GM18858 (cell line): ENCODE measurements at regions not wholly inside any gene's neighbourhood (a gene's known extent, or its start where the extent isn't known, plus 50 kb on each side); places are given as distances from the start of the nearest gene placed in this dataset.
"Not testable (repeated sequence)": the region's sequence is repeated elsewhere in the genome, so short reads cannot be mapped to it uniquely, and the experiment has no call there.

Source experiments
- ATAC-seq: cut with Tn5 transposase; IDR thresholded peaks from one replicate; pipeline ENCODE4 v1.9.1; 2021; ENCODE audit not compliant: unreplicated experiment

GRCh38 chr1:79259390-79260336 is 253.1 kb upstream of the ADGRL4 start:
- peak; percentile 69 for ATAC-seq

- ATAC-seq = no peak
These were observed 248.9 kb upstream of the ADGRL4 start for GRCh38 chr1:79255421-79255820.

GRCh38 chr1:79252598-79252997 is 246.1 kb upstream of the ADGRL4 start:
- no peak for ATAC-seq

GRCh38 chr1:79239840-79240239 is 233.3 kb upstream of the ADGRL4 start:
- ATAC-seq = no peak

- ATAC-seq = no peak
These were observed 228.9 kb upstream of the ADGRL4 start for GRCh38 chr1:79235301-79236002.

- ATAC-seq = no peak
These were observed 226.3 kb upstream of the ADGRL4 start for GRCh38 chr1:79232818-79233217.

- ATAC-seq = not testable (repeated sequence)
These were observed 224.2 kb upstream of the ADGRL4 start for GRCh38 chr1:79230751-79231150.

- no peak for ATAC-seq
These were observed 220.4 kb upstream of the ADGRL4 start for GRCh38 chr1:79226963-79227362.

- ATAC-seq = no peak
These were observed 218.0 kb upstream of the ADGRL4 start for GRCh38 chr1:79224537-79224936.

GRCh38 chr1:79220509-79220908 is 214.0 kb upstream of the ADGRL4 start:
- ATAC-seq = no peak

- ATAC-seq = no peak
These were observed 208.8 kb upstream of the ADGRL4 start for GRCh38 chr1:79215311-79215710.

- no peak for ATAC-seq
These were observed 201.3 kb upstream of the ADGRL4 start for GRCh38 chr1:79207786-79208185.

GRCh38 chr1:79207331-79207730 is 200.8 kb upstream of the ADGRL4 start:
- ATAC-seq = no peak

GRCh38 chr1:79204779-79205479 is 198.4 kb upstream of the ADGRL4 start:
- no peak for ATAC-seq

- ATAC-seq = no peak
These were observed 192.3 kb upstream of the ADGRL4 start for GRCh38 chr1:79198832-79199231.

GRCh38 chr1:79197421-79197820 is 190.9 kb upstream of the ADGRL4 start:
- ATAC-seq = no peak

- ATAC-seq = no peak
These were observed 189.7 kb upstream of the ADGRL4 start for GRCh38 chr1:79196211-79196610.

GRCh38 chr1:79193211-79194079 is 186.9 kb upstream of the ADGRL4 start:
- peak; percentile 37 for ATAC-seq

GRCh38 chr1:79190074-79190473 is 183.5 kb upstream of the ADGRL4 start:
- ATAC-seq = peak; percentile 50

- peak; percentile 26 for ATAC-seq
These were observed 181.8 kb upstream of the ADGRL4 start for GRCh38 chr1:79188337-79188736.

GRCh38 chr1:79186260-79186659 is 179.7 kb upstream of the ADGRL4 start:
- no peak for ATAC-seq
